H1 (cell line): ENCODE measurements at regions not wholly inside any gene's neighbourhood (a gene's known extent, or its start where the extent isn't known, plus 50 kb on each side); places are given as distances from the start of the nearest gene placed in this dataset.

Source experiments
- ATF2 ChIP-seq: IDR thresholded peaks from 2 replicates; pipeline ENCODE4 v1.6.1; 2012; ENCODE audit warnings: low read length, inconsistent platforms
- BACH1 ChIP-seq: IDR thresholded peaks from 2 replicates; pipeline ENCODE4 v1.6.1; 2012; ENCODE audit warnings: low read length, improper control_type of control experiment
- CBX8 ChIP-seq: fragments of 300-800, 300-1000 bp; sonication (generic); IDR thresholded peaks from 2 replicates; pipeline ENCODE4 v1.7.1; 2016; ENCODE audit warnings: low read depth, low read length, borderline replicate concordance
- CHD2 ChIP-seq: IDR thresholded peaks from 2 replicates; pipeline ENCODE4 v1.6.1; 2012; ENCODE audit warnings: low read length, improper control_type of control experiment
- CHD7 ChIP-seq: fragments of 300-600 bp; sonication (generic); IDR thresholded peaks from 2 replicates; pipeline ENCODE4 v1.7.1; 2012; ENCODE audit warnings: low read length, moderate library complexity, mild to moderate bottlenecking, inconsistent platforms; ENCODE audit not compliant: insufficient replicate concordance
- PHF8 ChIP-seq: fragments of 200-600 bp; sonication (generic); conservative IDR thresholded peaks from 2 replicates; pipeline ENCODE4 v1.7.1; 2012; ENCODE audit warnings: low read depth, mild to moderate bottlenecking, inconsistent platforms, low read length, moderate library complexity
- RFX5 ChIP-seq: IDR thresholded peaks from 2 replicates; pipeline ENCODE4 v1.6.1; 2011; ENCODE audit warnings: low read depth, low read length, improper control_type of control experiment, borderline replicate concordance
- RXRA ChIP-seq: IDR thresholded peaks from 2 replicates; pipeline ENCODE4 v1.6.1; 2011; ENCODE audit warnings: low read depth, mild to moderate bottlenecking, low read length, moderate library complexity; ENCODE audit not compliant: insufficient read depth
- SIN3A ChIP-seq, 2 experiments: IDR thresholded peaks in 1 of 2; conservative IDR thresholded peaks in 1 of 2; 2 replicates each; pipeline ENCODE4 v1.6.1; 2011 to 2012; ENCODE audit warnings: low read length in 2 of 2, improper control_type of control experiment in 1 of 2, low read depth in 1 of 2, mild to moderate bottlenecking in 1 of 2
- ZNF274 ChIP-seq: IDR thresholded peaks from 2 replicates; pipeline ENCODE4 v1.7.0; 2012; ENCODE audit warnings: low read length, borderline replicate concordance; ENCODE audit errors: extremely low read depth

GRCh38 chr11:64445651-64446050, 86.7 kb downstream of the RPS6KA4 start (continued):
- TF ChIP-seq CHD7 (no peak), ZNF274 (no peak), ATF2 (no peak), RXRA (no peak), PHF8 (no peak), CBX8 (no peak), CHD2 (no peak), BACH1 (no peak), SIN3A (conservative IDR thresholded peaks at IDR 0.05 in 1 of 2, IDR thresholded peaks at IDR 0.05 in 1 of 2; ENCODE audit: low read depth in 1 of 2, low read length in 2 of 2) (no peak), RFX5 (no peak)
